ENCODE measurements at regions not wholly inside any gene's neighbourhood (a gene's known extent, or its start where the extent isn't known, plus 50 kb on each side); places are given as distances from the start of the nearest gene placed in this dataset.

GRCh38 chr18:45173799-45174519 lies 441.3 kb upstream of the SLC14A2 start:
- TF ChIP-seq POLR2AphosphoS5 (IDR thresholded peaks at IDR 0.05) (no peak), CTCF (IDR thresholded peaks at IDR 0.05) (no peak), POLR2A (IDR thresholded peaks at IDR 0.05) (no peak)
- no peak overlapping the region for H3K4me3 ChIP-seq
- H3K27ac ChIP-seq, result no peak overlapping the region
- no peaks in the 10 kb centered on the region for H3K27me3 ChIP-seq
- H3K9me3 ChIP-seq, result no peaks in the 10 kb centered on the region
- no peaks in the 10 kb centered on the region for H3K4me1 ChIP-seq
- no peaks in the 10 kb centered on the region for H3K36me3 ChIP-seq
- intact Hi-C loops (cut with DNase I; ENCODE audit: low total_unique reads), result no loop called here
- no peak for DNase-seq (ENCODE audit: low spot score in 2 of 2)

- H3K9me3 ChIP-seq, result no peaks in the 10 kb centered on the region
- no peaks in the 10 kb centered on the region for H3K4me1 ChIP-seq
- H3K36me3 ChIP-seq, result no peaks in the 10 kb centered on the region
- H3K4me3 ChIP-seq, result no peak overlapping the region
- no peak overlapping the region for H3K27ac ChIP-seq
- TF ChIP-seq CTCF (IDR thresholded peaks at IDR 0.05) (no peak), POLR2A (IDR thresholded peaks at IDR 0.05) (no peak), POLR2AphosphoS5 (IDR thresholded peaks at IDR 0.05) (no peak)
- no peak for DNase-seq (ENCODE audit: low spot score in 2 of 2)
- H3K27me3 ChIP-seq, result no peaks in the 10 kb centered on the region
- intact Hi-C loops (cut with DNase I; ENCODE audit: low total_unique reads), result no loop called here
These were observed 440.6 kb upstream of the SLC14A2 start for GRCh38 chr18:45174629-45175136.

- DNase-seq (ENCODE audit: low spot score in 2 of 2), result no peak
- no peaks in the 10 kb centered on the region for H3K4me1 ChIP-seq
- no peak overlapping the region for H3K27ac ChIP-seq
- H3K36me3 ChIP-seq, result no peaks in the 10 kb centered on the region
- H3K4me3 ChIP-seq, result no peak overlapping the region
- H3K27me3 ChIP-seq, result no peaks in the 10 kb centered on the region
- intact Hi-C loops (cut with DNase I; ENCODE audit: low total_unique reads), result no loop called here
- TF ChIP-seq POLR2AphosphoS5 (IDR thresholded peaks at IDR 0.05) (no peak), POLR2A (IDR thresholded peaks at IDR 0.05) (no peak), CTCF (IDR thresholded peaks at IDR 0.05) (no peak)
- H3K9me3 ChIP-seq, result no peaks in the 10 kb centered on the region
These were observed 439.8 kb upstream of the SLC14A2 start for GRCh38 chr18:45175511-45175910.

- H3K9me3 ChIP-seq, result no peaks in the 10 kb centered on the region
- intact Hi-C loops (cut with DNase I; ENCODE audit: low total_unique reads), result no loop called here
- H3K27ac ChIP-seq, result no peak overlapping the region
- no peaks in the 10 kb centered on the region for H3K4me1 ChIP-seq
- no peaks in the 10 kb centered on the region for H3K27me3 ChIP-seq
- no peak for DNase-seq (ENCODE audit: low spot score in 2 of 2)
- H3K36me3 ChIP-seq, result no peaks in the 10 kb centered on the region
- no peak overlapping the region for H3K4me3 ChIP-seq
- TF ChIP-seq POLR2AphosphoS5 (IDR thresholded peaks at IDR 0.05) (no peak), POLR2A (IDR thresholded peaks at IDR 0.05) (no peak), CTCF (IDR thresholded peaks at IDR 0.05) (no peak)
These were observed 428.4 kb upstream of the SLC14A2 start for GRCh38 chr18:45186832-45187231.

GRCh38 chr18:45191795-45192194 lies 423.5 kb upstream of the SLC14A2 start:
- no peaks in the 10 kb centered on the region for H3K36me3 ChIP-seq
- no peak overlapping the region for H3K27ac ChIP-seq
- H3K4me1 ChIP-seq, result no peaks in the 10 kb centered on the region
- no peak overlapping the region for H3K4me3 ChIP-seq
- no peaks in the 10 kb centered on the region for H3K9me3 ChIP-seq
- no peak for TF ChIP-seq POLR2AphosphoS5 (IDR thresholded peaks at IDR 0.05)
- no peak for TF ChIP-seq POLR2A (IDR thresholded peaks at IDR 0.05)
- TF ChIP-seq CTCF (IDR thresholded peaks at IDR 0.05), result no peak
- no peak for DNase-seq (ENCODE audit: low spot score in 2 of 2)
- no peaks in the 10 kb centered on the region for H3K27me3 ChIP-seq
- intact Hi-C loops (cut with DNase I; ENCODE audit: low total_unique reads), result loop anchor here (5.0 to 10.0 kb wide), 2 partner anchors 97 to 154 kb away; no protein-coding TSS in a partner anchor

Data from breast epithelium (tissue), 4 donors.